Astrocyte of the spinal cord (primary cell): ENCODE measurements at regions not wholly inside any gene's neighbourhood (a gene's known extent, or its start where the extent isn't known, plus 50 kb on each side); places are given as distances from the start of the nearest gene placed in this dataset.

ENCODE experiments used
- DNase-seq: peaks from one replicate; pipeline ENCODE4 v3.0.0; 2011; ENCODE audit warnings: low read depth, low spot score
- H3K4me3 ChIP-seq: 2 replicates; pipeline ENCODE4 v1.5.1; 2011; ENCODE audit warnings: low read depth, mild to moderate bottlenecking, low read length, moderate library complexity
- in situ Hi-C: cut with HindIII; loops from 2 replicates; pipeline ENCODE4 v1.10.0; 2017; ENCODE audit warnings: low sequenced_read_pairs
- TF ChIP-seq, protein P1 (sequence below): IDR thresholded peaks from 2 replicates; pipeline ENCODE4 v1.5.1; 2012; ENCODE audit warnings: low read depth, mild to moderate bottlenecking, low read length, inconsistent platforms

DNA sequence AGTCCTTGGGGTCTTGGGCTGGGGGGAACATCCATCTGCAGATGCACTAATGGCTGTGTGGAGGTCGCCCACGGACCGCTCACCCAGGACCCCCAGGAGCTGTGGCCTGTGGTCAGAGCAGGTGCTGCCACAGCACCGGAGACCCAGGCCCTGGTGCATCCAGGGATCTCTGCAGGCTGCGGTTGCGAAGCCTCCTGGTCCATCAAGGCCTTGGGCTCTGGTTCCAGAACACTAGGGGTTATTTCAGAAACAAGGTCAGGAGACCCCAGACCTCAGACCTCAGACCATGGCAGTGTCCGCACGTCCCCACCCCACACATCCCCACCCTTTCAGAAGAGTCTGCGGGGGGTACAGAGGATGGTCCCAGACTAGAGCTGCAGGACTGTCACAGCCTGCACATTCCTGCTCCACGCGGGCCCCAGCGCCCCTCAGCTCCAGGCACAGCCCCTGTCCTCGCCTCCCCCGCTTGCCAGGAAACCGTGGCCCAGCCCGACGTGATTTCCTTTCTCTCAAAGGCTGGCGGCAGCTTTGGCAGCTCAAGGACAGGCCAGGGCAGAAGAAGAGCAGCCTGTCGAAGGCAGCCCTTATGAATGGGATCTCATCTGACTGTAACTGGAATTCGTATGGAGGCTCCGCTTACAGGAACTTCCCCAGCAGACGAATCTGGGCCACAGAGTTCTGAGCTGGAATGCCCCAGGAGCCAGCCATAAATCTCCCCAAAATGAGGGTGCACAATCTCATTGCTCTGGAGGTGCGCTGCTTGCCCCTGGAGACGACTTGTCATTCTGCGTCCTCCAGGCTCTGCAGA lies 136.2 kb upstream of the RET start:
- DNase-seq: no peak
- H3K4me3 ChIP-seq: no peak overlapping the region
- TF ChIP-seq, protein P1, sequence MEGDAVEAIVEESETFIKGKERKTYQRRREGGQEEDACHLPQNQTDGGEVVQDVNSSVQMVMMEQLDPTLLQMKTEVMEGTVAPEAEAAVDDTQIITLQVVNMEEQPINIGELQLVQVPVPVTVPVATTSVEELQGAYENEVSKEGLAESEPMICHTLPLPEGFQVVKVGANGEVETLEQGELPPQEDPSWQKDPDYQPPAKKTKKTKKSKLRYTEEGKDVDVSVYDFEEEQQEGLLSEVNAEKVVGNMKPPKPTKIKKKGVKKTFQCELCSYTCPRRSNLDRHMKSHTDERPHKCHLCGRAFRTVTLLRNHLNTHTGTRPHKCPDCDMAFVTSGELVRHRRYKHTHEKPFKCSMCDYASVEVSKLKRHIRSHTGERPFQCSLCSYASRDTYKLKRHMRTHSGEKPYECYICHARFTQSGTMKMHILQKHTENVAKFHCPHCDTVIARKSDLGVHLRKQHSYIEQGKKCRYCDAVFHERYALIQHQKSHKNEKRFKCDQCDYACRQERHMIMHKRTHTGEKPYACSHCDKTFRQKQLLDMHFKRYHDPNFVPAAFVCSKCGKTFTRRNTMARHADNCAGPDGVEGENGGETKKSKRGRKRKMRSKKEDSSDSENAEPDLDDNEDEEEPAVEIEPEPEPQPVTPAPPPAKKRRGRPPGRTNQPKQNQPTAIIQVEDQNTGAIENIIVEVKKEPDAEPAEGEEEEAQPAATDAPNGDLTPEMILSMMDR: no peak
- in situ Hi-C loops: no loop called here

DNA sequence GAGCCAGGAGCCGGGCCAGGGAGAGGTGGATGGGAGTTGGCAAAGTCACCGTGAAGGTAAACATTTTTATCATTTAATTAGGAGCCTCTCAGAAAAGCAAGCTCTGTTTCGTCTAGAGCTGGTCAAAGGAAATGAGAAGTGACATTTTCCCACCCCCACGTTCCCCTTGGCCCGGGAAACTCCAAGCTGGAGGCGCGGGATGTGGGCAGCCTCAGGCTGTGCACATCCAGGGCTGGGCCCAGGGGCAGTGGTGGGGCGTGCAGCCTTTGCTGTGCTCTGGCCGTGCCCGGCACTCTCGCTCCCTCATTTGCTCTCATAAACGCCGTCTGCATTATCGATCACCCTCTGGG lies 135.6 kb upstream of the RET start:
- TF ChIP-seq, protein P1: no peak
- no peak for DNase-seq
- no peak overlapping the region for H3K4me3 ChIP-seq
- in situ Hi-C loops: no loop called here

DNA sequence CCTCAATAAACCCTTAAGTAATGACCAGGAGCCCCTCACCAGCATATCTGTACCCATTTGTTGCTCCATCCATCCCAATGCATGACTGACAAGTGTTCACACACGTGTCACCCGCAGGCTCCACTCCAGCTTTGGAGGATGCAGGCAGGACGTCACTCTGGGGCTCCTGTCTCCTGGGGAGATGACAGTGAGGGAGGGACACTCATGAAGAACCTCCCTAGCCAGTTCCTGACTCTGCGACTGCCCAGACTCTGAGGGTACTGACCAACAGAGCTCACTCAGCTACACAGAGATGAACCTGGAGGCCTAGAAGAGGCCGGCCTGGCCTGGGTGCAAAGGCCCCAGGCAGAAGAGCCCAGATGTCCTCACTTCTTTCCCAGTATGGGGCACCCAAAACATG lies 135.1 kb upstream of the RET start:
- DNase-seq: no peak
- TF ChIP-seq, protein P1: no peak
- in situ Hi-C loops: no loop called here
- no peak overlapping the region for H3K4me3 ChIP-seq

DNA sequence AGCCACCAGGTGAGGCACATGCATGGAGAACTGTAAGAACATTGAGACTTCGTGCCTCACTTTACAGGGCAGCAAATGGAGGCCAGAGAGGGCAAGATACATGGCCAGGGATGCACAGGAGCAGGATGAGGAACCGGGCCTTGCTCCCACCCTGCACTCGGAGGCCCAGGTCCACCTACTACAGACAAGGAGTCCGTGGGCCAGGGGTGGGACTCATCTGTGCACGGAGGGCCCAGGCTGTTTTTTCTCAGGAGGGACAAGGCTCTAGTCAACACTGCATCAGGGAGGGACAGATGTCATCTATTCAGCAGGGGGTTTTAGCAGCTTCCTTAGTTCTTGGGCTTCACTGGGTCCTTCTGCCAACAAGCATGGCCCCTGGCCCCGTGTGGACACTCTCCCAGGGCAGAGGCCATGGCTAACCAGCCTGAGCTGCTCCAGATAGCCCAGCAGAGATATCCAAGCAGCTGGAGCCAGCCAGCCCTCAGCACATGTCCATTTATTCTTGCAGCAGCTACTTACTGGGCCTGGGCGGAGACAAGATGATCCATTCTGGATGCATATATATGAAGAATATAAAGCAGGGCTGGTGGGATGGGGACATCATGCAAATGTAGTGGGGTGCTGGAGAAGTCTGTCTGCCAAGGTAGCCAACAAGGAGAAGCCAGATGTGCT lies 134.5 kb upstream of the RET start:
- TF ChIP-seq, protein P1: no peak
- in situ Hi-C loops: no loop called here
- no peak overlapping the region for H3K4me3 ChIP-seq
- DNase-seq: no peak

DNA sequence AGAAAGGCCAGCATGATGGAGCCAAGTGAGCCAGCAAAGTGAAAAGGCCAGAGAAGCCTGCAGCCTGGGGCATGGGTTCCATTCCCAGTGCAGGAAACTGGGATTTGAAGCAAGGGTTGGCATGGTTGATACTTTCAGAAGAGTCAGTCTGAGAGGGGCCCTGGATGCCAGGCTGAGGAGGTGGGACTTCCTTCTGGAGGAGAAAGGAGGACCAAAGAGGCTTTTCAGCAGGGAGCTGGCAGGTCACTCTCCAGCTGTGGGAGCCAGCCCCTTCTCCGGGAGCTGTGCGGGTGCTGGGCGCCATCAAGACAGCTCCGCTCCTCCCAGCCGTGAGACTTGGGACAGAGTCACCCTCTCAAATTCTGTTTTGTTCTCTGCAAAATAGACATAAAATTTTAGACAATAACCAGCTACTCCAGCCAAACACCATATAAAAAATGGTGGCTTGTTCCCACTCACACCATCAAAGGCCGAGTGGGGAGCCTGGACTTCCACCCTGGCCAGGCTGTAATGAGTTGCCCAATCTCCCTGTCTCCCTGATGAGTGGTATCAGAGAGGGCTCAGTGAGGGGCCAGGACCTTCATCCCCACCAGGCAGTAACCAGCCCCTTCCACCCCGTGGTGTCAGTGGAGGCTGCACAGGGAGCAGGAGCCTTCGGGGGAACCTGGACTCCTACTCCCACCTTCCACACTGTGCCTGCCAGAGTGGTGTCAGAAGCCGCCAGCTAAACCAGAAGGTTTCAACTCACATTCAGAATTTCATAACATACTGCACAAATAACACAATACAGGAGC lies 133.6 kb upstream of the RET start:
- in situ Hi-C loops: no loop called here
- DNase-seq: no peak

DNA sequence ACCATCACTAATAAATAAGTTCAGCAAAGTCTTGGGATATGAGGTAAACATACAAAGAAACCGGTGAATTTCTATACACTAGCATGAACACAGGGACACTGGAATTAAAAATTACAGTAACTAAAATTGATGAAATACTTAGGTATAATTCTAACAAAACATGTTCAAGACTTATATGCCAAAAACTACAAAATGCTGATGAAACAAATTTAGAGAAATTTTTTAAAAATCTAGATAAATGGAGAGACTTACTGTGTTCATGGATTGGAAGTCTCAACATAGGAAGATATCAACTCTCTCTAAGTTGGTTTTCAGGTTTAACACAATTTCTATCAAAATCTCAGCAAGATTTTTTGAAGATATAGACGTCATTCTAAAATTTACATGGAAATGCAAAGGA lies 128.8 kb upstream of the RET start:
- no peak overlapping the region for H3K4me3 ChIP-seq
- TF ChIP-seq, protein P1: no peak
- in situ Hi-C loops: no loop called here
- DNase-seq: no peak

More for the DNA sequence above, 133.6 kb upstream of the RET start:
- no peak overlapping the region for H3K4me3 ChIP-seq
- TF ChIP-seq, protein P1: no peak
